ENCODE measurements at regions not wholly inside any gene's neighbourhood (a gene's known extent, or its start where the extent isn't known, plus 50 kb on each side); places are given as distances from the start of the nearest gene placed in this dataset.

GRCh38 chr12:90262251-90262650 is 553.6 kb upstream of the ATP2B1 start:
- no peak for TF ChIP-seq POLR2AphosphoS5 (IDR thresholded peaks at IDR 0.05; ENCODE audit: borderline replicate concordance, low read depth, low read length)
- TF ChIP-seq EZH2 (IDR thresholded peaks at IDR 0.05): no peak
- TF ChIP-seq FOXP2 (optimal IDR thresholded peaks at IDR 0.05; ENCODE audit: control extremely low read depth, extremely low read length, insufficient read depth): no peak
